AG04450 (cell line): ENCODE measurements at regions not wholly inside any gene's neighbourhood (a gene's known extent, or its start where the extent isn't known, plus 50 kb on each side); places are given as distances from the start of the nearest gene placed in this dataset.

ENCODE experiments used
- CTCF ChIA-PET: fragments of 300-600, 350-600 bp; formaldehyde crosslinking; extraction: SDS; loops from one replicate; lab custom pipeline; 2022; ENCODE audit warnings: antibody characterized with exemption, inconsistent platforms; lab: Charles Lee
- POLR2A ChIA-PET: fragments of 350-600 bp; formaldehyde crosslinking; extraction: SDS; loops from one replicate; lab custom pipeline; 2021; ENCODE audit warnings: antibody characterized with exemption, inconsistent platforms; lab: Yijun Ruan, JAX
- DNase-seq: peaks from one replicate; pipeline ENCODE4 v3.0.0-alpha.2; 2011; ENCODE audit warnings: low read depth, low spot score
- H3K27ac ChIP-seq: one replicate; pipeline ENCODE4 v1.5.1; 2012; ENCODE audit warnings: low read depth, low read length, control low read depth
- H3K27me3 ChIP-seq: one replicate; pipeline ENCODE4 v1.6.0; 2012; ENCODE audit warnings: low read length; ENCODE audit not compliant: control insufficient read depth, insufficient read depth
- H3K4me3 ChIP-seq: 2 replicates; pipeline ENCODE4 v1.5.1; 2011; ENCODE audit warnings: mild to moderate bottlenecking, low read depth, low read length, control low read depth
- H3K9me3 ChIP-seq: 2 replicates; pipeline ENCODE4 v1.5.1; 2012; ENCODE audit warnings: low read length; ENCODE audit not compliant: control insufficient read depth, insufficient read depth
- CTCF ChIP-seq: IDR thresholded peaks from 2 replicates; pipeline ENCODE4 v1.5.1; 2011; ENCODE audit warnings: low read depth, low read length, control low read depth, inconsistent platforms

- no peak for TF ChIP-seq CTCF
- Histone ChIP-seq H3K4me3 (no peak overlapping the region), H3K27ac (no peak overlapping the region), H3K27me3 (peaks cover 22% of the 10 kb centered on the region), H3K9me3 (peaks cover 5% of the 10 kb centered on the region; the same call in 1 of the 2 replicates)
- ChIA-PET POLR2A (no interaction called here), CTCF (interaction anchor here (0.6 to 1.1 kb wide), 2 partner anchors 31 to 58 kb away, joined by 3 read pairs; no protein-coding TSS in a partner anchor)
- no peak for DNase-seq
Observed at GRCh38 chr2:238571661-238572372, 145.1 kb downstream of the ASB1 start.

GRCh38 chr2:238573065-238573778 is 146.5 kb downstream of the ASB1 start:
- no peak overlapping the region for H3K4me3 ChIP-seq
- H3K9me3 ChIP-seq: peaks cover 5% of the 10 kb centered on the region; the same call in 1 of the 2 replicates
- H3K27ac ChIP-seq: no peak overlapping the region
- H3K27me3 ChIP-seq: peaks cover 24% of the 10 kb centered on the region
- ChIA-PET CTCF (interaction anchor here (0.9 kb wide), 1 partner anchor 212 kb away, joined by 3 read pairs; no protein-coding TSS in a partner anchor), POLR2A (no interaction called here)
- DNase-seq: no peak
- peak; percentile 32; the same call in 1 of the 2 replicates for TF ChIP-seq CTCF

GRCh38 chr2:238573916-238574315 is 147.2 kb downstream of the ASB1 start:
- H3K9me3 ChIP-seq: peaks cover 5% of the 10 kb centered on the region; the same call in 1 of the 2 replicates
- H3K4me3 ChIP-seq: no peak overlapping the region
- H3K27me3 ChIP-seq: peaks cover 19% of the 10 kb centered on the region
- DNase-seq: no peak
- no peak overlapping the region for H3K27ac ChIP-seq
- POLR2A ChIA-PET: no interaction called here
- CTCF ChIA-PET: interaction anchor here (0.9 kb wide), 1 partner anchor 211 kb away, joined by 3 read pairs; no protein-coding TSS in a partner anchor
- TF ChIP-seq CTCF: no peak

- POLR2A ChIA-PET: no interaction called here
- DNase-seq: no peak
- no peak overlapping the region for H3K27ac ChIP-seq
- peaks cover 19% of the 10 kb centered on the region for H3K27me3 ChIP-seq
- no peak for TF ChIP-seq CTCF
- no peak overlapping the region for H3K4me3 ChIP-seq
- peaks cover 5% of the 10 kb centered on the region; the same call in 1 of the 2 replicates for H3K9me3 ChIP-seq
- CTCF ChIA-PET: interaction anchor here (0.9 kb wide), 1 partner anchor 210 kb away, joined by 3 read pairs; no protein-coding TSS in a partner anchor
Observed at GRCh38 chr2:238574490-238575271, 148.0 kb downstream of the ASB1 start.
